Fibroblast of lung (primary cell): ENCODE measurements at regions not wholly inside any gene's neighbourhood (a gene's known extent, or its start where the extent isn't known, plus 50 kb on each side); places are given as distances from the start of the nearest gene placed in this dataset.

Source experiments
- DNase-seq, 2 donors: peaks; one replicate each; pipeline versions ENCODE4 v3.0.0 to v3.0.0-alpha.2; 2010; ENCODE audit warnings: low read depth in 2 of 2
- H2AFZ ChIP-seq: 2 replicates; pipeline ENCODE4 v1.5.1; 2012; ENCODE audit warnings: low read length, control low read depth, inconsistent platforms
- H3K27ac ChIP-seq: 2 replicates; pipeline ENCODE4 v1.5.1; 2011; ENCODE audit warnings: low read length, control low read depth; ENCODE audit not compliant: insufficient read depth
- H3K27me3 ChIP-seq: 2 replicates; pipeline ENCODE4 v1.5.1; 2011; ENCODE audit warnings: mild to moderate bottlenecking, low read length; ENCODE audit not compliant: control insufficient read depth, insufficient read depth
- H3K36me3 ChIP-seq: 2 replicates; pipeline ENCODE4 v1.5.1; 2011; ENCODE audit warnings: low read length; ENCODE audit not compliant: control insufficient read depth, insufficient read depth
- H3K4me1 ChIP-seq: 2 replicates; pipeline ENCODE4 v1.5.1; 2011; ENCODE audit warnings: low read length; ENCODE audit not compliant: control insufficient read depth, insufficient read depth; ENCODE audit errors: extremely low read depth
- H3K4me2 ChIP-seq: 2 replicates; pipeline ENCODE4 v1.5.1; 2011; ENCODE audit warnings: low read length, control low read depth; ENCODE audit not compliant: insufficient read depth; ENCODE audit errors: extremely low read depth
- H3K4me3 ChIP-seq, 4 experiments: fragments of 200-600 bp in 1 of 4; sonication (generic) in 1 of 4; replicated peaks in 1 of 4; 2 replicates each; pipeline ENCODE4 v1.5.1; 2011 to 2016; ENCODE audit warnings: low read length in 4 of 4, low read depth in 3 of 4, mild to moderate bottlenecking in 3 of 4, control low read depth in 2 of 4, inconsistent platforms in 1 of 4, mixed read lengths in 1 of 4; ENCODE audit not compliant: insufficient read depth in 1 of 4; ENCODE audit errors: control extremely low read depth in 1 of 4
- H3K79me2 ChIP-seq: 2 replicates; pipeline ENCODE4 v1.5.1; 2012; ENCODE audit warnings: mild to moderate bottlenecking, low read length, inconsistent platforms; ENCODE audit not compliant: control insufficient read depth, insufficient read depth
- H3K9ac ChIP-seq: 2 replicates; pipeline ENCODE4 v1.5.1; 2011; ENCODE audit warnings: mild to moderate bottlenecking, low read length, control low read depth; ENCODE audit not compliant: insufficient read depth
- H3K9me3 ChIP-seq: 2 replicates; pipeline ENCODE4 v1.5.1; 2012; ENCODE audit warnings: low read depth, low read length; ENCODE audit not compliant: control insufficient read depth, insufficient read depth
- H4K20me1 ChIP-seq: 2 replicates; pipeline ENCODE4 v1.5.1; 2011; ENCODE audit warnings: low read length; ENCODE audit not compliant: control insufficient read depth, insufficient read depth; ENCODE audit errors: extremely low read depth
- EZH2 ChIP-seq: IDR thresholded peaks from 2 replicates; pipeline ENCODE4 v1.5.1; 2012; ENCODE audit warnings: low read length, control low read depth, mild to moderate bottlenecking; ENCODE audit errors: missing control alignments
- TF ChIP-seq, protein P1 (sequence below), 2 donors: IDR thresholded peaks in 1 of 2; conservative IDR thresholded peaks in 1 of 2; 1 replicate in 1 of 2; 2 replicates in 1 of 2; pipeline ENCODE4 v1.5.1; 2011 to 2012; ENCODE audit warnings: low read length in 2 of 2, control low read depth in 1 of 2, inconsistent platforms in 1 of 2, low read depth in 1 of 2, mild to moderate bottlenecking in 1 of 2

DNA sequence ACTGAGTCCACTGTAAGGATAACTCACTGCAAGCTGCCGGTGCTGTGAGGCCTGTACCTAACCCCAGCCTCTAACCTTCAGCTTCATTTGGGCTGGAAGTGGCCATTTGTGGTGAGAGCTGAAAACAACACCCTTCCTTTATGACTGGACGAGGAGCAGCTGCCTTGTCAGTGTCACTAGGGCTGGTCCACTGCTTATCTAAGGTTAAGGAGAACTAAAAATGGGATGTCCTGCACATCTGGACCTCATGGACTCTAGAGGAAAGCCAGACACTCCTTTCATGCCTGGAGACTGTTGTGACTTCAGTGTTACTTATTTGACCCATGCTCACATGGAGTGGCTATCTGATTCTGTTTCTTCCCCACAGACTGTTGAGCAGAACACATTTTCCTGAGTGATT, 139.9 kb downstream of the ZNF518B start:
- Histone ChIP-seq H3K4me2 (no peak overlapping the region), H3K27me3 (no peaks in the 10 kb centered on the region), H3K9ac (no peak overlapping the region), H3K4me3 (no peak overlapping the region), H2AFZ (no peak overlapping the region), H3K4me1 (no peaks in the 10 kb centered on the region), H3K9me3 (no peaks in the 10 kb centered on the region), H4K20me1 (no peaks in the 10 kb centered on the region), H3K79me2 (no peaks in the 10 kb centered on the region), H3K27ac (no peak overlapping the region), H3K36me3 (no peaks in the 10 kb centered on the region)
- TF ChIP-seq EZH2: no peak
- TF ChIP-seq, protein P1, sequence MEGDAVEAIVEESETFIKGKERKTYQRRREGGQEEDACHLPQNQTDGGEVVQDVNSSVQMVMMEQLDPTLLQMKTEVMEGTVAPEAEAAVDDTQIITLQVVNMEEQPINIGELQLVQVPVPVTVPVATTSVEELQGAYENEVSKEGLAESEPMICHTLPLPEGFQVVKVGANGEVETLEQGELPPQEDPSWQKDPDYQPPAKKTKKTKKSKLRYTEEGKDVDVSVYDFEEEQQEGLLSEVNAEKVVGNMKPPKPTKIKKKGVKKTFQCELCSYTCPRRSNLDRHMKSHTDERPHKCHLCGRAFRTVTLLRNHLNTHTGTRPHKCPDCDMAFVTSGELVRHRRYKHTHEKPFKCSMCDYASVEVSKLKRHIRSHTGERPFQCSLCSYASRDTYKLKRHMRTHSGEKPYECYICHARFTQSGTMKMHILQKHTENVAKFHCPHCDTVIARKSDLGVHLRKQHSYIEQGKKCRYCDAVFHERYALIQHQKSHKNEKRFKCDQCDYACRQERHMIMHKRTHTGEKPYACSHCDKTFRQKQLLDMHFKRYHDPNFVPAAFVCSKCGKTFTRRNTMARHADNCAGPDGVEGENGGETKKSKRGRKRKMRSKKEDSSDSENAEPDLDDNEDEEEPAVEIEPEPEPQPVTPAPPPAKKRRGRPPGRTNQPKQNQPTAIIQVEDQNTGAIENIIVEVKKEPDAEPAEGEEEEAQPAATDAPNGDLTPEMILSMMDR (conservative IDR thresholded peaks at IDR 0.05 in 1 of 2, IDR thresholded peaks at IDR 0.05 in 1 of 2; ENCODE audit: low read depth in 1 of 2, low read length in 2 of 2): no peak
- no peak for DNase-seq

DNA sequence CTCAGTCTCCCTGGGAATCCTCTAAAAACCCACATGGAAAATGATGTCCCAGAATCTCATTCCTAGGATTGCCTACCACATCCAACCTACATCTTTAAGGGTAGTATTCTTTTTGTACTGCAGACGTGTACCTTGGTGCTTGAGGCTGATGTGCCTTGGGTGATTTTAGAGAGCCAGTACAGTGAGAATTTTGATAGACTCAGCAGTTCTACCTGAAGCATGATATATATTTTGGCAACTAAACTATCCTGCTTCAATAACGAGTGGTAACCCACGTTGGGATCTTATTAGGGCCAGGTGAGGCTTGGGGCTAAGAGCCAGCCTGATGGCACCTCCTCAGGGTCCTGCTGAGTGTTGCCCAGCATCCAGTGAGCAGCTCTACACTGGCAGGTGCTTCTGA, 140.4 kb downstream of the ZNF518B start:
- Histone ChIP-seq H3K4me2 (no peak overlapping the region), H3K4me1 (no peaks in the 10 kb centered on the region), H3K9ac (no peak overlapping the region), H3K27ac (no peak overlapping the region), H4K20me1 (no peaks in the 10 kb centered on the region), H3K79me2 (no peaks in the 10 kb centered on the region), H3K36me3 (no peaks in the 10 kb centered on the region), H3K4me3 (no peak overlapping the region), H2AFZ (no peak overlapping the region), H3K9me3 (no peaks in the 10 kb centered on the region), H3K27me3 (no peaks in the 10 kb centered on the region)
- DNase-seq: no peak
- TF ChIP-seq EZH2: no peak
- TF ChIP-seq, protein P1 (conservative IDR thresholded peaks at IDR 0.05 in 1 of 2, IDR thresholded peaks at IDR 0.05 in 1 of 2; ENCODE audit: low read depth in 1 of 2, low read length in 2 of 2): no peak

- Histone ChIP-seq H3K4me3 (no peak overlapping the region), H4K20me1 (no peaks in the 10 kb centered on the region), H3K4me1 (no peaks in the 10 kb centered on the region), H3K9me3 (no peaks in the 10 kb centered on the region), H3K9ac (no peak overlapping the region), H2AFZ (no peak overlapping the region), H3K36me3 (no peaks in the 10 kb centered on the region), H3K27me3 (no peaks in the 10 kb centered on the region), H3K27ac (no peak overlapping the region), H3K79me2 (no peaks in the 10 kb centered on the region), H3K4me2 (no peak overlapping the region)
- TF ChIP-seq EZH2: no peak
- TF ChIP-seq, protein P1 (conservative IDR thresholded peaks at IDR 0.05 in 1 of 2, IDR thresholded peaks at IDR 0.05 in 1 of 2; ENCODE audit: low read depth in 1 of 2, low read length in 2 of 2): no peak
- no peak for DNase-seq
Measured at GRCh38 chr4:10315638-10316037, 141.6 kb downstream of the ZNF518B start.
